Activated gamma-delta T cell treated with anti-CD3 and anti-CD28 coated beads, Interleukin-2, amount 50 U/mL, for 16 hours (primary cell): ENCODE measurements at regions not wholly inside any gene's neighbourhood (a gene's known extent, or its start where the extent isn't known, plus 50 kb on each side); places are given as distances from the start of the nearest gene placed in this dataset.

Experiments used
- DNase-seq: peaks from one replicate; pipeline ENCODE4 v3.0.0-alpha.2; 2020; ENCODE audit warnings: low read depth

- no peak for DNase-seq
Measured at GRCh38 chr21:16587681-16588375, 858.0 kb downstream of the USP25 start.

- DNase-seq, result no peak
Measured at GRCh38 chr21:16588433-16588860, 858.7 kb downstream of the USP25 start.

GRCh38 chr21:16589006-16589898, 859.5 kb downstream of the USP25 start:
- no peak for DNase-seq

GRCh38 chr21:16590186-16590585, 860.4 kb downstream of the USP25 start:
- no peak for DNase-seq

- no peak for DNase-seq
Measured at GRCh38 chr21:16590641-16591292, 861.0 kb downstream of the USP25 start.

GRCh38 chr21:16592381-16592780, 862.6 kb downstream of the USP25 start:
- no peak for DNase-seq

GRCh38 chr21:16594191-16594590, 864.4 kb downstream of the USP25 start:
- no peak for DNase-seq

- no peak for DNase-seq
Measured at GRCh38 chr21:16596369-16596768, 866.6 kb downstream of the USP25 start.

- no peak for DNase-seq
Measured at GRCh38 chr21:16597753-16598152, 868.0 kb downstream of the USP25 start.

- DNase-seq, result no peak
Measured at GRCh38 chr21:16605597-16605996, 875.8 kb downstream of the USP25 start.

GRCh38 chr21:16606271-16606670, 876.5 kb downstream of the USP25 start:
- no peak for DNase-seq

GRCh38 chr21:16608209-16608830, 878.5 kb downstream of the USP25 start:
- no peak for DNase-seq

GRCh38 chr21:16619281-16619680, 889.5 kb downstream of the USP25 start:
- no peak for DNase-seq

- no peak for DNase-seq
Measured at GRCh38 chr21:16620786-16621320, 891.1 kb downstream of the USP25 start.

- DNase-seq, result no peak
Measured at GRCh38 chr21:16624479-16625118, 888.2 kb upstream of the CXADR start.

GRCh38 chr21:16625491-16625890, 887.4 kb upstream of the CXADR start:
- DNase-seq, result no peak

- no peak for DNase-seq
Measured at GRCh38 chr21:16633831-16634459, 878.9 kb upstream of the CXADR start.

- DNase-seq, result no peak
Measured at GRCh38 chr21:16634515-16634914, 878.3 kb upstream of the CXADR start.

GRCh38 chr21:16640297-16641027, 872.4 kb upstream of the CXADR start:
- DNase-seq, result no peak

GRCh38 chr21:16642353-16642752, 870.5 kb upstream of the CXADR start:
- DNase-seq, result no peak
